Panc1 (cell line): ENCODE measurements at regions not wholly inside any gene's neighbourhood (a gene's known extent, or its start where the extent isn't known, plus 50 kb on each side); places are given as distances from the start of the nearest gene placed in this dataset.

Experiments used
- ATAC-seq: fragments of 200-7000 bp; cut with Tn5 transposase; 2 replicates; pipeline ENCODE4 v1.9.1; 2020; ENCODE audit warnings: mild to moderate bottlenecking, moderate library complexity
- BruUV-seq: library from RNA; stranded (reverse); fragments of 400-500 nt; replicated peaks from 2 replicates; lab custom pipeline; 2021; lab: Mats Ljungman, UMichigan
- CTCF ChIA-PET: fragments of 300-600 bp; sonication (Branson Sonifier 250); formaldehyde crosslinking; loops from one replicate; lab custom pipeline; 2022; ENCODE audit warnings: antibody characterized with exemption; lab: Charles Lee
- POLR2A ChIA-PET: fragments of 300-600 bp; sonication (Branson Sonifier 250); formaldehyde crosslinking; loops from one replicate; lab custom pipeline; 2022; ENCODE audit warnings: antibody characterized with exemption; lab: Charles Lee
- DNase-seq: peaks from one replicate; pipeline ENCODE4 v3.0.0-alpha.2; 2010; ENCODE audit warnings: low read depth, low spot score
- H3K27ac ChIP-seq: 2 replicates; pipeline ENCODE4 v1.5.1; 2011; ENCODE audit warnings: mild to moderate bottlenecking, low read length, inconsistent platforms
- H3K27me3 ChIP-seq: fragments of 200-500 bp; sonication (Bioruptor generic); 2 replicates; pipeline ENCODE4 v1.6.0; 2014; ENCODE audit warnings: low read length, inconsistent platforms; ENCODE audit not compliant: control insufficient read depth, insufficient read depth
- H3K36me3 ChIP-seq: fragments of 200-500 bp; sonication (Bioruptor generic); 2 replicates; pipeline ENCODE4 v1.5.1; 2014; ENCODE audit warnings: inconsistent platforms, mild to moderate bottlenecking, low read length, moderate library complexity; ENCODE audit not compliant: control insufficient read depth, insufficient read depth
- H3K4me1 ChIP-seq: 2 replicates; pipeline ENCODE4 v1.5.1; 2011; ENCODE audit warnings: inconsistent platforms, mild to moderate bottlenecking, low read length, moderate library complexity; ENCODE audit not compliant: control insufficient read depth, insufficient read depth
- H3K4me3 ChIP-seq, 2 experiments: 2 replicates each; pipeline ENCODE4 v1.5.1; 2011 to 2012; ENCODE audit warnings: low read depth in 2 of 2, low read length in 2 of 2, mild to moderate bottlenecking in 2 of 2, inconsistent platforms in 1 of 2, moderate library complexity in 1 of 2
- H3K9me3 ChIP-seq: fragments of 200-500 bp; sonication (Bioruptor generic); 2 replicates; pipeline ENCODE4 v1.5.1; 2014; ENCODE audit warnings: low read depth, mild to moderate bottlenecking, inconsistent platforms, low read length, moderate library complexity; ENCODE audit not compliant: control insufficient read depth, insufficient read depth
- CTCF ChIP-seq: fragments of 450-650 bp; IDR thresholded peaks from 2 replicates; pipeline ENCODE4 v1.5.1; 2017; ENCODE audit warnings: mild to moderate bottlenecking
- POLR2AphosphoS5 ChIP-seq: IDR thresholded peaks from 2 replicates; pipeline ENCODE4 v1.6.1; 2012; ENCODE audit warnings: mild to moderate bottlenecking, low read depth, low read length, moderate library complexity
- REST ChIP-seq, 2 experiments: IDR thresholded peaks; 2 replicates each; pipeline ENCODE4 v1.6.1; 2011 to 2012; ENCODE audit warnings: low read depth in 2 of 2, control low read depth in 1 of 2, low read length in 1 of 2, mild to moderate bottlenecking in 1 of 2, moderate library complexity in 1 of 2; ENCODE audit not compliant: insufficient read depth in 1 of 2
- SIN3A ChIP-seq: IDR thresholded peaks from 2 replicates; pipeline ENCODE4 v1.6.1; 2012; ENCODE audit warnings: low read depth, mild to moderate bottlenecking, low read length, moderate library complexity, borderline replicate concordance; ENCODE audit not compliant: insufficient read depth
- TCF7L2 ChIP-seq: IDR thresholded peaks from 2 replicates; pipeline ENCODE4 v1.6.1; 2011; ENCODE audit warnings: mild to moderate bottlenecking, low read depth, low read length, inconsistent platforms
- in situ Hi-C: cut with HindIII; loops from 2 replicates; pipeline ENCODE4 v1.10.0; 2016; ENCODE audit warnings: low sequenced_read_pairs, low pct_unique_long_range_greater_than_20kb
- intact Hi-C: fragments of 100-400 bp; cut with micrococcal nuclease; formaldehyde crosslinking; loops from one replicate; pipeline ENCODE4 v1.10.0; 2022; ENCODE audit not compliant: unreplicated experiment

- Histone ChIP-seq H3K27me3 (no peaks in the 10 kb centered on the region), H3K36me3 (no peaks in the 10 kb centered on the region), H3K4me1 (no peaks in the 10 kb centered on the region), H3K9me3 (no peaks in the 10 kb centered on the region), H3K27ac (no peak overlapping the region), H3K4me3 (no peak overlapping the region)
- in situ Hi-C loops (no loop called here), intact Hi-C loops (no loop called here)
- ChIA-PET POLR2A (no interaction called here), CTCF (no interaction called here)
- TF ChIP-seq REST (IDR thresholded peaks at IDR 0.05; ENCODE audit: insufficient read depth in 1 of 2, low read depth in 2 of 2, low read length in 1 of 2) (no peak), CTCF (no peak), TCF7L2 (no peak), SIN3A (no peak), POLR2AphosphoS5 (no peak)
- BruUV-seq = no TSS peak
- DNase-seq (no peak), ATAC-seq (no peak)
These were observed 57.2 kb upstream of the GRHL3 start for GRCh38 chr1:24261977-24262376.

GRCh38 chr1:24258735-24259424 lies 60.3 kb upstream of the GRHL3 start:
- ChIA-PET CTCF (no interaction called here), POLR2A (no interaction called here)
- ATAC-seq = no peak
- no TSS peak for BruUV-seq
- no peaks in the 10 kb centered on the region for H3K4me1 ChIP-seq
- H3K36me3 ChIP-seq = no peaks in the 10 kb centered on the region
- no peaks in the 10 kb centered on the region for H3K9me3 ChIP-seq
- no peak overlapping the region for H3K27ac ChIP-seq
- TF ChIP-seq CTCF (no peak), SIN3A (no peak), POLR2AphosphoS5 (no peak), TCF7L2 (no peak), REST (IDR thresholded peaks at IDR 0.05; ENCODE audit: insufficient read depth in 1 of 2, low read depth in 2 of 2, low read length in 1 of 2) (no peak)
- no peak overlapping the region for H3K4me3 ChIP-seq
- in situ Hi-C loops = no loop called here
- intact Hi-C loops = no loop called here
- no peak for DNase-seq
- H3K27me3 ChIP-seq = no peaks in the 10 kb centered on the region
